Ishikawa (cell line): ENCODE measurements at regions not wholly inside any gene's neighbourhood (a gene's known extent, or its start where the extent isn't known, plus 50 kb on each side); places are given as distances from the start of the nearest gene placed in this dataset.

Experiments used
- CEBPB ChIP-seq: IDR thresholded peaks from 2 replicates; pipeline ENCODE4 v1.6.1; 2012
- CREB1 ChIP-seq: IDR thresholded peaks from 2 replicates; pipeline ENCODE4 v1.6.1; 2012; ENCODE audit warnings: low read depth
- EGR1 ChIP-seq: IDR thresholded peaks from 2 replicates; pipeline ENCODE4 v1.6.1; 2012
- EP300 ChIP-seq: IDR thresholded peaks from 2 replicates; pipeline ENCODE4 v1.6.1; 2012; ENCODE audit warnings: borderline replicate concordance
- FOXM1 ChIP-seq: IDR thresholded peaks from 2 replicates; pipeline ENCODE4 v1.6.1; 2012; ENCODE audit warnings: low read depth, borderline replicate concordance
- MAX ChIP-seq: IDR thresholded peaks from 2 replicates; pipeline ENCODE4 v1.6.1; 2012
- NFIC ChIP-seq: IDR thresholded peaks from 2 replicates; pipeline ENCODE4 v1.6.1; 2012
- RAD21 ChIP-seq: IDR thresholded peaks from 2 replicates; pipeline ENCODE4 v1.6.1; 2012; ENCODE audit warnings: low read depth
- REST ChIP-seq: IDR thresholded peaks from 2 replicates; pipeline ENCODE4 v1.6.1; 2012; ENCODE audit warnings: low read depth, mild to moderate bottlenecking
- TAF1 ChIP-seq: IDR thresholded peaks from 2 replicates; pipeline ENCODE4 v1.6.1; 2012; ENCODE audit warnings: low read depth, mild to moderate bottlenecking
- TCF12 ChIP-seq: IDR thresholded peaks from 2 replicates; pipeline ENCODE4 v1.6.1; 2012; ENCODE audit warnings: low read depth
- TEAD4 ChIP-seq: IDR thresholded peaks from 2 replicates; pipeline ENCODE4 v1.6.1; 2012
- USF1 ChIP-seq: IDR thresholded peaks from 2 replicates; pipeline ENCODE4 v1.6.1; 2012
- YY1 ChIP-seq: IDR thresholded peaks from 2 replicates; pipeline ENCODE4 v1.6.1; 2012; ENCODE audit warnings: low read depth
- ZBTB7A ChIP-seq: IDR thresholded peaks from 2 replicates; pipeline ENCODE4 v1.6.1; 2012; ENCODE audit warnings: low read depth

GRCh38 chr4:126752702-126753101, 880.1 kb upstream of the INTU start:
- TF ChIP-seq TEAD4 (no peak), RAD21 (no peak), TCF12 (no peak), NFIC (no peak)

GRCh38 chr4:126753592-126753991, 879.2 kb upstream of the INTU start:
- TF ChIP-seq ZBTB7A, result no peak

GRCh38 chr4:126755506-126755905, 877.3 kb upstream of the INTU start:
- TF ChIP-seq YY1, result no peak
- TF ChIP-seq NFIC, result no peak
- no peak for TF ChIP-seq CEBPB
- TF ChIP-seq EGR1, result no peak
- no peak for TF ChIP-seq CREB1
- TF ChIP-seq ZBTB7A, result no peak
- TF ChIP-seq EP300, result no peak
- no peak for TF ChIP-seq FOXM1
- no peak for TF ChIP-seq USF1
- no peak for TF ChIP-seq MAX
- no peak for TF ChIP-seq TCF12
- TF ChIP-seq REST, result no peak
- no peak for TF ChIP-seq TAF1
- no peak for TF ChIP-seq TEAD4
- TF ChIP-seq RAD21, result no peak

- TF ChIP-seq YY1 (no peak), TEAD4 (no peak), CEBPB (no peak), ZBTB7A (no peak), MAX (no peak), EP300 (no peak), REST (no peak), TAF1 (no peak), RAD21 (no peak), CREB1 (no peak), TCF12 (no peak), USF1 (no peak), FOXM1 (no peak), EGR1 (no peak), NFIC (no peak)
These were observed 876.5 kb upstream of the INTU start for GRCh38 chr4:126756050-126756829.

GRCh38 chr4:126757219-126757618, 875.5 kb upstream of the INTU start:
- no peak for TF ChIP-seq TEAD4
- no peak for TF ChIP-seq FOXM1
- TF ChIP-seq TCF12, result no peak
- no peak for TF ChIP-seq ZBTB7A
- no peak for TF ChIP-seq NFIC
- no peak for TF ChIP-seq RAD21
- no peak for TF ChIP-seq EP300
- no peak for TF ChIP-seq USF1
- TF ChIP-seq CEBPB, result no peak
- TF ChIP-seq REST, result no peak
